Right lobe of liver (tissue), 4 donors: ENCODE measurements at regions not wholly inside any gene's neighbourhood (a gene's known extent, or its start where the extent isn't known, plus 50 kb on each side); places are given as distances from the start of the nearest gene placed in this dataset.

Experiments
- POLR2A ChIP-seq: fragments of 450-650 bp; IDR thresholded peaks from one replicate; pipeline ENCODE4 v1.6.1; 2017; ENCODE audit warnings: antibody characterized with exemption, mild to moderate bottlenecking
- TF ChIP-seq, protein P1 (sequence below), 4 donors: fragments of 200-600 bp in 3 of 4; fragments of 450-650 bp in 1 of 4; IDR thresholded peaks; one replicate each; pipeline versions ENCODE4 v1.5.1 to v1.8.0; 2016 to 2022; ENCODE audit warnings: antibody characterized with exemption in 4 of 4, mild to moderate bottlenecking in 2 of 4
- donor health status: DM: no; HTN: no; CAD: no.
- donor health status: DM: no; HTN: no; CAD: no.
- donor health status: DM: no; HTN: yes; CAD: no.

DNA sequence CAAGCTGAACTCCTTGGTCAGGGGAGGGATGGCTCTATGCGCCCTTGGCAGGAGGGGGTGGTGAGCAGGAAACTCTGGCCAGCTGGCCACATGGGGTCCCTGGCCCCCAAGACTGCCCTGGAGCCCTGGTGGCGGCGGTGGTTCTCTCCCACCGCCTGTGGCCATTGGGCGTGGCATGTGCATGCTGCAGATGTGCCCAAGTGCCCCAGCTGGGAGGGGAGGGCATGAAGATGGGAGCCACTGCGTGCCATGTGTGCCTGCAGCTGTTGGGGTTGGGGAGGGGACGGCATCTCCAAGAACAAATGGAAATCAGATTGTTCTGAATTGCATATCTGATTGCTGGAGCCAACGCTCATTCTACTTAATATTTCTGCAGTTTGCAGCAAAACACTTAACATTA, 115.7 kb upstream of the IGF1 start:
- TF ChIP-seq, protein P1, sequence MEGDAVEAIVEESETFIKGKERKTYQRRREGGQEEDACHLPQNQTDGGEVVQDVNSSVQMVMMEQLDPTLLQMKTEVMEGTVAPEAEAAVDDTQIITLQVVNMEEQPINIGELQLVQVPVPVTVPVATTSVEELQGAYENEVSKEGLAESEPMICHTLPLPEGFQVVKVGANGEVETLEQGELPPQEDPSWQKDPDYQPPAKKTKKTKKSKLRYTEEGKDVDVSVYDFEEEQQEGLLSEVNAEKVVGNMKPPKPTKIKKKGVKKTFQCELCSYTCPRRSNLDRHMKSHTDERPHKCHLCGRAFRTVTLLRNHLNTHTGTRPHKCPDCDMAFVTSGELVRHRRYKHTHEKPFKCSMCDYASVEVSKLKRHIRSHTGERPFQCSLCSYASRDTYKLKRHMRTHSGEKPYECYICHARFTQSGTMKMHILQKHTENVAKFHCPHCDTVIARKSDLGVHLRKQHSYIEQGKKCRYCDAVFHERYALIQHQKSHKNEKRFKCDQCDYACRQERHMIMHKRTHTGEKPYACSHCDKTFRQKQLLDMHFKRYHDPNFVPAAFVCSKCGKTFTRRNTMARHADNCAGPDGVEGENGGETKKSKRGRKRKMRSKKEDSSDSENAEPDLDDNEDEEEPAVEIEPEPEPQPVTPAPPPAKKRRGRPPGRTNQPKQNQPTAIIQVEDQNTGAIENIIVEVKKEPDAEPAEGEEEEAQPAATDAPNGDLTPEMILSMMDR (IDR thresholded peaks at IDR 0.05) = no peak
- no peak for TF ChIP-seq POLR2A
